ENCODE measurements at regions not wholly inside any gene's neighbourhood (a gene's known extent, or its start where the extent isn't known, plus 50 kb on each side); places are given as distances from the start of the nearest gene placed in this dataset.

DNA sequence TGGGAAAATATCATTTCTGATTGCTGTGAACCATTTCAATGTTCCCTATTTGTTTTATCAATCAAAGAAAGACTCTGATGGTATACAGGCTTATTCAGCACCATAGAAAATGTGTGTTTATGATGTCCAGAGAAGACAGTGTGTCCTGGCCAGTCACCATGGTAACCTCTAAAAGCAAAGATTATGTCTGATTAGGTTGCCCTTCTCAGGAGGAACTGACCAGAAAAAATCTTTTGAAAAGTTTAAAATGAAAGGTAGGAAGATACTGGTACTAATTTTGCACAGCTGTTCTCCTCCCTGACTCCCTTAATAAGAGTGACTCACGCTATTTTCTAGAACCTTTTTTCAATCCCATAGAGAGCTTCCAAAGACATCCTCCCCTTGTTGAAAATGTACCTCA lies 391.8 kb upstream of the DCN start:
- H3K36me3 ChIP-seq (ENCODE audit: control insufficient read depth in 4 of 4, insufficient read depth in 3 of 4, low read depth in 1 of 4, low read length in 3 of 4) = no peaks in the 10 kb centered on the region
- no peak overlapping the region for H3K4me3 ChIP-seq (ENCODE audit: low read depth in 1 of 3, low read length in 3 of 3)
- no peak for TF ChIP-seq YY1 (IDR thresholded peaks at IDR 0.05)
- no peak for TF ChIP-seq RXRA (IDR thresholded peaks at IDR 0.05)
- TF ChIP-seq, protein P1, sequence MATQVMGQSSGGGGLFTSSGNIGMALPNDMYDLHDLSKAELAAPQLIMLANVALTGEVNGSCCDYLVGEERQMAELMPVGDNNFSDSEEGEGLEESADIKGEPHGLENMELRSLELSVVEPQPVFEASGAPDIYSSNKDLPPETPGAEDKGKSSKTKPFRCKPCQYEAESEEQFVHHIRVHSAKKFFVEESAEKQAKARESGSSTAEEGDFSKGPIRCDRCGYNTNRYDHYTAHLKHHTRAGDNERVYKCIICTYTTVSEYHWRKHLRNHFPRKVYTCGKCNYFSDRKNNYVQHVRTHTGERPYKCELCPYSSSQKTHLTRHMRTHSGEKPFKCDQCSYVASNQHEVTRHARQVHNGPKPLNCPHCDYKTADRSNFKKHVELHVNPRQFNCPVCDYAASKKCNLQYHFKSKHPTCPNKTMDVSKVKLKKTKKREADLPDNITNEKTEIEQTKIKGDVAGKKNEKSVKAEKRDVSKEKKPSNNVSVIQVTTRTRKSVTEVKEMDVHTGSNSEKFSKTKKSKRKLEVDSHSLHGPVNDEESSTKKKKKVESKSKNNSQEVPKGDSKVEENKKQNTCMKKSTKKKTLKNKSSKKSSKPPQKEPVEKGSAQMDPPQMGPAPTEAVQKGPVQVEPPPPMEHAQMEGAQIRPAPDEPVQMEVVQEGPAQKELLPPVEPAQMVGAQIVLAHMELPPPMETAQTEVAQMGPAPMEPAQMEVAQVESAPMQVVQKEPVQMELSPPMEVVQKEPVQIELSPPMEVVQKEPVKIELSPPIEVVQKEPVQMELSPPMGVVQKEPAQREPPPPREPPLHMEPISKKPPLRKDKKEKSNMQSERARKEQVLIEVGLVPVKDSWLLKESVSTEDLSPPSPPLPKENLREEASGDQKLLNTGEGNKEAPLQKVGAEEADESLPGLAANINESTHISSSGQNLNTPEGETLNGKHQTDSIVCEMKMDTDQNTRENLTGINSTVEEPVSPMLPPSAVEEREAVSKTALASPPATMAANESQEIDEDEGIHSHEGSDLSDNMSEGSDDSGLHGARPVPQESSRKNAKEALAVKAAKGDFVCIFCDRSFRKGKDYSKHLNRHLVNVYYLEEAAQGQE (IDR thresholded peaks at IDR 0.05) = no peak
- TF ChIP-seq, protein P2, sequence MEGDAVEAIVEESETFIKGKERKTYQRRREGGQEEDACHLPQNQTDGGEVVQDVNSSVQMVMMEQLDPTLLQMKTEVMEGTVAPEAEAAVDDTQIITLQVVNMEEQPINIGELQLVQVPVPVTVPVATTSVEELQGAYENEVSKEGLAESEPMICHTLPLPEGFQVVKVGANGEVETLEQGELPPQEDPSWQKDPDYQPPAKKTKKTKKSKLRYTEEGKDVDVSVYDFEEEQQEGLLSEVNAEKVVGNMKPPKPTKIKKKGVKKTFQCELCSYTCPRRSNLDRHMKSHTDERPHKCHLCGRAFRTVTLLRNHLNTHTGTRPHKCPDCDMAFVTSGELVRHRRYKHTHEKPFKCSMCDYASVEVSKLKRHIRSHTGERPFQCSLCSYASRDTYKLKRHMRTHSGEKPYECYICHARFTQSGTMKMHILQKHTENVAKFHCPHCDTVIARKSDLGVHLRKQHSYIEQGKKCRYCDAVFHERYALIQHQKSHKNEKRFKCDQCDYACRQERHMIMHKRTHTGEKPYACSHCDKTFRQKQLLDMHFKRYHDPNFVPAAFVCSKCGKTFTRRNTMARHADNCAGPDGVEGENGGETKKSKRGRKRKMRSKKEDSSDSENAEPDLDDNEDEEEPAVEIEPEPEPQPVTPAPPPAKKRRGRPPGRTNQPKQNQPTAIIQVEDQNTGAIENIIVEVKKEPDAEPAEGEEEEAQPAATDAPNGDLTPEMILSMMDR (IDR thresholded peaks at IDR 0.05; ENCODE audit: low read depth, low read length, missing input control) = no peak
- TF ChIP-seq JUND (IDR thresholded peaks at IDR 0.05) = no peak
- TF ChIP-seq, protein P3, sequence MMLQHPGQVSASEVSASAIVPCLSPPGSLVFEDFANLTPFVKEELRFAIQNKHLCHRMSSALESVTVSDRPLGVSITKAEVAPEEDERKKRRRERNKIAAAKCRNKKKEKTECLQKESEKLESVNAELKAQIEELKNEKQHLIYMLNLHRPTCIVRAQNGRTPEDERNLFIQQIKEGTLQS (IDR thresholded peaks at IDR 0.05) = no peak
- no peak for TF ChIP-seq MAX (IDR thresholded peaks at IDR 0.05)
- no peak for TF ChIP-seq ZBTB33 (IDR thresholded peaks at IDR 0.05)
- TF ChIP-seq GABPA (IDR thresholded peaks at IDR 0.05 in 1 of 2, conservative IDR thresholded peaks at IDR 0.05 in 1 of 2) = no peak
- TF ChIP-seq RAD21 (IDR thresholded peaks at IDR 0.05) = no peak
- no peak for TF ChIP-seq SP1 (IDR thresholded peaks at IDR 0.05)
- no peak for TF ChIP-seq EGR1 (IDR thresholded peaks at IDR 0.05; ENCODE audit: low read depth in 2 of 2)
- TF ChIP-seq NR2F2 (IDR thresholded peaks at IDR 0.05) = no peak
- TF ChIP-seq TAF1 (conservative IDR thresholded peaks at IDR 0.05) = no peak
- TF ChIP-seq FOXA2 (IDR thresholded peaks at IDR 0.05) = no peak
- TF ChIP-seq HNF4G (IDR thresholded peaks at IDR 0.05) = no peak
- TF ChIP-seq FOXA1 (IDR thresholded peaks at IDR 0.05) = no peak
- no peak for TF ChIP-seq HNF4A (conservative IDR thresholded peaks at IDR 0.05)
- 88% methylated on average over 1 of the region's 1 CpG for WGBS
- no peaks in the 10 kb centered on the region for H3K9me3 ChIP-seq (ENCODE audit: control insufficient read depth in 4 of 4, low read length in 3 of 4)
- H3K4me1 ChIP-seq (ENCODE audit: control insufficient read depth in 4 of 4, insufficient read depth in 4 of 4, low read length in 3 of 4) = no peaks in the 10 kb centered on the region
- no peak overlapping the region for H3K27ac ChIP-seq (ENCODE audit: low read depth in 1 of 2, low read length in 2 of 2)
- H3K27me3 ChIP-seq (ENCODE audit: control insufficient read depth in 4 of 4, insufficient read depth in 4 of 4, low read length in 3 of 4) = no peaks in the 10 kb centered on the region
- no peak for DNase-seq (ENCODE audit: low spot score)
- H3K9ac ChIP-seq (ENCODE audit: low read depth in 1 of 2, low read length in 2 of 2) = no peak overlapping the region

Data from liver (tissue), 8 donors.